DND-41 (cell line): ENCODE measurements at regions not wholly inside any gene's neighbourhood (a gene's known extent, or its start where the extent isn't known, plus 50 kb on each side); places are given as distances from the start of the nearest gene placed in this dataset.

Experiments
- ATAC-seq: fragments of 200-7000 bp; cut with Tn5 transposase; 3 replicates; pipeline ENCODE4 v1.9.1; 2021; ENCODE audit warnings: low read depth; ENCODE audit not compliant: insufficient read depth
- DNase-seq: peaks from one replicate; pipeline ENCODE4 v3.0.0-alpha.2; 2020
- H2AFZ ChIP-seq: 2 replicates; pipeline ENCODE4 v1.6.0; 2012; ENCODE audit warnings: low read depth, low read length
- H3K27ac ChIP-seq: 2 replicates; pipeline ENCODE4 v1.5.1; 2012; ENCODE audit warnings: low read length, inconsistent platforms
- H3K27me3 ChIP-seq: fragments of 200-600 bp; sonication (generic); 2 replicates; pipeline ENCODE4 v1.6.0; 2012; ENCODE audit warnings: low read length, mild to moderate bottlenecking, inconsistent platforms; ENCODE audit not compliant: insufficient read depth, poor library complexity
- H3K36me3 ChIP-seq: 2 replicates; pipeline ENCODE4 v1.5.1; 2012; ENCODE audit warnings: low read length, inconsistent platforms; ENCODE audit not compliant: insufficient read depth
- H3K4me1 ChIP-seq: 2 replicates; pipeline ENCODE4 v1.5.1; 2012; ENCODE audit warnings: mild to moderate bottlenecking, low read length; ENCODE audit not compliant: insufficient read depth
- H3K4me2 ChIP-seq: 2 replicates; pipeline ENCODE4 v1.6.0; 2012; ENCODE audit warnings: mild to moderate bottlenecking, moderate library complexity, low read length, inconsistent platforms; ENCODE audit not compliant: insufficient read depth
- H3K4me3 ChIP-seq, 2 experiments: fragments of 200-600 bp in 1 of 2; shearing (Covaris generic) in 1 of 2; 2 replicates each; pipeline ENCODE4 v1.5.1; 2012 to 2016; ENCODE audit warnings: inconsistent platforms in 2 of 2, low read length in 2 of 2, mild to moderate bottlenecking in 2 of 2, low read depth in 1 of 2, moderate library complexity in 1 of 2
- H3K79me2 ChIP-seq: 2 replicates; pipeline ENCODE4 v1.6.0; 2012; ENCODE audit warnings: low read length, inconsistent platforms; ENCODE audit not compliant: insufficient read depth
- H3K9ac ChIP-seq: 2 replicates; pipeline ENCODE4 v1.6.0; 2012; ENCODE audit warnings: low read depth, mild to moderate bottlenecking, inconsistent platforms, low read length, moderate library complexity
- H3K9me3 ChIP-seq: 2 replicates; pipeline ENCODE4 v1.5.1; 2012; ENCODE audit warnings: low read length, moderate library complexity, mild to moderate bottlenecking, inconsistent platforms; ENCODE audit not compliant: insufficient read depth, severe bottlenecking
- H4K20me1 ChIP-seq: 2 replicates; pipeline ENCODE4 v1.6.0; 2012; ENCODE audit warnings: low read length; ENCODE audit not compliant: insufficient read depth
- EZH2 ChIP-seq: IDR thresholded peaks from 3 replicates; pipeline ENCODE4 v1.6.1; 2012; ENCODE audit warnings: borderline replicate concordance, low read depth, mild to moderate bottlenecking, moderate library complexity, low read length, inconsistent platforms; ENCODE audit not compliant: severe bottlenecking
- TF ChIP-seq, protein P1 (sequence below): IDR thresholded peaks from 2 replicates; pipeline ENCODE4 v1.5.1; 2012; ENCODE audit warnings: borderline replicate concordance, low read length, moderate library complexity, mild to moderate bottlenecking; ENCODE audit not compliant: poor library complexity, severe bottlenecking; ENCODE audit errors: extremely low read depth

DNA sequence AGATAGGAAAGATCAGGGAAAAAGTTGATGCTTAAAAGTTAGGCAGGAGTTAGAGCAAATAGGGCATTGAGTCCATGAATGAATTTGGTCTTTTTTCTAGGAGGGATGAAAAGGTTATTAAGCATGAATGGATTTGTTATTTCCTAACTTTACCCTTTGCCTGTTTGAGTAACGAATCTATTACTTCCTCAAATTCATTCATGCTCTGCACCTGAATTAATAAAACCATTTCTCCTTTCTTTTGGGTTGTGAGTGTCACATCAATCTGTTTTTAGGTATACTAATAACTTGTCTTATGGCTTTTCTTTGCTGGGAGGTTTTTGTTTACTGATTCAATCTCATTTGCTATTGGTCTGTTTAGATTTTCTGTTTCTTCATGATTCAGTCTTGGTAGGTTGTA is 1217.7 kb upstream of the CELF2 start:
- Histone ChIP-seq H3K9ac (no peak overlapping the region), H3K4me3 (no peak overlapping the region), H3K9me3 (no peaks in the 10 kb centered on the region), H3K4me2 (no peak overlapping the region), H3K79me2 (no peaks in the 10 kb centered on the region), H3K27ac (no peak overlapping the region), H2AFZ (no peak overlapping the region), H3K27me3 (no peaks in the 10 kb centered on the region), H3K36me3 (no peaks in the 10 kb centered on the region), H4K20me1 (no peaks in the 10 kb centered on the region), H3K4me1 (no peaks in the 10 kb centered on the region)
- DNase-seq, result no peak
- no peak for TF ChIP-seq EZH2
- TF ChIP-seq, protein P1, sequence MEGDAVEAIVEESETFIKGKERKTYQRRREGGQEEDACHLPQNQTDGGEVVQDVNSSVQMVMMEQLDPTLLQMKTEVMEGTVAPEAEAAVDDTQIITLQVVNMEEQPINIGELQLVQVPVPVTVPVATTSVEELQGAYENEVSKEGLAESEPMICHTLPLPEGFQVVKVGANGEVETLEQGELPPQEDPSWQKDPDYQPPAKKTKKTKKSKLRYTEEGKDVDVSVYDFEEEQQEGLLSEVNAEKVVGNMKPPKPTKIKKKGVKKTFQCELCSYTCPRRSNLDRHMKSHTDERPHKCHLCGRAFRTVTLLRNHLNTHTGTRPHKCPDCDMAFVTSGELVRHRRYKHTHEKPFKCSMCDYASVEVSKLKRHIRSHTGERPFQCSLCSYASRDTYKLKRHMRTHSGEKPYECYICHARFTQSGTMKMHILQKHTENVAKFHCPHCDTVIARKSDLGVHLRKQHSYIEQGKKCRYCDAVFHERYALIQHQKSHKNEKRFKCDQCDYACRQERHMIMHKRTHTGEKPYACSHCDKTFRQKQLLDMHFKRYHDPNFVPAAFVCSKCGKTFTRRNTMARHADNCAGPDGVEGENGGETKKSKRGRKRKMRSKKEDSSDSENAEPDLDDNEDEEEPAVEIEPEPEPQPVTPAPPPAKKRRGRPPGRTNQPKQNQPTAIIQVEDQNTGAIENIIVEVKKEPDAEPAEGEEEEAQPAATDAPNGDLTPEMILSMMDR, result no peak
- ATAC-seq, result no peak

DNA sequence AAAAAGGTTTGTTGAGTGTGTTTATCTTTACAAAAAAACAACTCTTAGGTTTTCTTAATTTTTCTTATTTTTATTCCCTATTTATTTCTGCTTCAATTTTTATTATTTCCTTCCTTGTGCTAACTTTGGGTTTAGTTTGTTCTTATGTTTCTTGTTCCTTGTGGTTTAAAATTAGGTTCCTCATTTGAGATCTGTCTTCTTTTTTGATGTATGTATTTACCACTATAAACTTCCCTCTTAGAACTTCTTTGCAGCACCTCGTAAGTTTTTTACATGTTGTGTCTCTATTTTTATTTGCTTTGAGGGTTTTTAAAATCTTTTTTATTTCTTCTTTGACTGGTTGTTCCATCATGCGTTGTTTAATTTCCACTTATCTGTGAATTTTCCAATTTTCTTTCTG is 1217.1 kb upstream of the CELF2 start:
- Histone ChIP-seq H2AFZ (no peak overlapping the region), H3K4me1 (no peaks in the 10 kb centered on the region), H3K27me3 (no peaks in the 10 kb centered on the region), H3K79me2 (no peaks in the 10 kb centered on the region), H3K4me3 (no peak overlapping the region), H4K20me1 (no peaks in the 10 kb centered on the region), H3K9me3 (no peaks in the 10 kb centered on the region), H3K4me2 (no peak overlapping the region), H3K9ac (no peak overlapping the region), H3K36me3 (no peaks in the 10 kb centered on the region), H3K27ac (no peak overlapping the region)
- TF ChIP-seq, protein P1, result no peak
- DNase-seq, result no peak
- no peak for ATAC-seq

DNA sequence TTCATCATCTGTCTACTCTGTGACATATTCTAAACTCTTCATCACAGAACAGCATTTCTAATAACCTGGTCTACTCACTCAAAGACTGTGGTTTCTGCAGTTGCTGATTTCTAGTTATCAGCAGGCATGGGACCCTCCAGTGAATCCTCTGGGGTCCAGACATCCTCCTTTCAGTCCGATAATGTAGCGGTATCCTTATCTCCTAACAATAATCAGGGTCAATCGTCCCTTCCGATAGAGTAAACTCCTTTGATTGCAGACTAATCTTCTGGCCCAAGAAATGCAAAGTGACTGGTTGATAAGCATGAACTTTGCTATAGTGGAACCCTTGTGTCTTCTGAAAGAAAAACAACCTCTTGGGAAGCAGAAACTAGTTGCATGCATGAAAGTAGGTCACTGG is 1209.8 kb upstream of the CELF2 start:
- peaks cover 6% of the 10 kb centered on the region for H3K27me3 ChIP-seq
- H3K4me3 ChIP-seq, result no peak overlapping the region
- H3K4me1 ChIP-seq, result no peaks in the 10 kb centered on the region
- TF ChIP-seq, protein P1, result no peak
- no peak for TF ChIP-seq EZH2
- H3K4me2 ChIP-seq, result no peak overlapping the region
- no peak overlapping the region for H3K27ac ChIP-seq
- no peaks in the 10 kb centered on the region for H4K20me1 ChIP-seq
- H3K36me3 ChIP-seq, result no peaks in the 10 kb centered on the region
- DNase-seq, result no peak
- H3K9ac ChIP-seq, result no peak overlapping the region
- H3K9me3 ChIP-seq, result no peaks in the 10 kb centered on the region
- no peak overlapping the region for H2AFZ ChIP-seq
- ATAC-seq, result no peak
- H3K79me2 ChIP-seq, result no peaks in the 10 kb centered on the region

DNA sequence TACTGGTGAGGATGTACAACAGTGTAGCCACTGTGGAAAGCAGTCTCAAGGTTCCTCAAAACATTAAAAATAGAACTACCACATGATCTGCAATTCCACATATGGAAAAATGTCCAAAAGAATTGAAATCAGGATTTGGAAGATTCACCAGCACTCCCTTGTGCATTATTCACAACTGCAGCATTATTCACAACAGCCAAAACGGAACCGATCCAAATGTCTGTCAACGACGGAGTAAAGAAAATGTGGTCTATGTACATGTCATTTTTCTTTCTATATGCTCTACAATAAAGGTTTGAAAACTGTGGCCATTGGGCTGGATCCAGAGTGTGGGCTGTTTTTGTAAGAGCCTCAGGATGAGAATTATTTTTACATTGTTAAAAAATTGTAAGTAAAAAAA is 1206.1 kb upstream of the CELF2 start:
- Histone ChIP-seq H3K9ac (no peak overlapping the region), H3K27ac (no peak overlapping the region), H3K27me3 (peaks cover 6% of the 10 kb centered on the region), H3K4me3 (no peak overlapping the region), H3K4me1 (no peaks in the 10 kb centered on the region), H3K4me2 (no peak overlapping the region), H3K36me3 (no peaks in the 10 kb centered on the region), H2AFZ (no peak overlapping the region), H3K79me2 (no peaks in the 10 kb centered on the region), H3K9me3 (no peaks in the 10 kb centered on the region), H4K20me1 (no peaks in the 10 kb centered on the region)
- DNase-seq, result no peak
- TF ChIP-seq EZH2, result no peak
- TF ChIP-seq, protein P1, result no peak
- ATAC-seq, result no peak
